ENCODE measurements at regions not wholly inside any gene's neighbourhood (a gene's known extent, or its start where the extent isn't known, plus 50 kb on each side); places are given as distances from the start of the nearest gene placed in this dataset.

- ChIA-PET POLR2A (no interaction called here), CTCF (ENCODE audit: unreplicated experiment) (interaction anchor here (0.8 kb wide), 1 partner anchor 9 kb away, joined by 3 read pairs; no protein-coding TSS in a partner anchor)
- H3K9me2 ChIP-seq (ENCODE audit: insufficient read depth, low read length) = no peaks in the 10 kb centered on the region
- H3K27ac ChIP-seq (ENCODE audit: low read depth, low read length, poor library complexity, severe bottlenecking) = no peak overlapping the region
- no peak overlapping the region for H3K4me2 ChIP-seq (ENCODE audit: low read length)
- H3K4me3 ChIP-seq (ENCODE audit: low read depth, low read length, poor library complexity, severe bottlenecking) = no peak overlapping the region
- no peaks in the 10 kb centered on the region for H3K36me3 ChIP-seq (ENCODE audit: insufficient read depth, low read length)
- BruUV-seq (replicated peaks) = no TSS peak
- peaks cover 13% of the 10 kb centered on the region for H3K4me1 ChIP-seq (ENCODE audit: insufficient read depth, low read length, poor library complexity, severe bottlenecking)
- DNase-seq (ENCODE audit: low spot score) = no peak
- no peak overlapping the region for H2AFZ ChIP-seq (ENCODE audit: low read length)
- H3K9me3 ChIP-seq (ENCODE audit: low read length) = no peaks in the 10 kb centered on the region
- intact Hi-C loops (cut with micrococcal nuclease; ENCODE audit: unreplicated experiment) = no loop called here
- no peaks in the 10 kb centered on the region for H3K79me2 ChIP-seq (ENCODE audit: insufficient read depth, low read depth, low read length)
- H4K20me1 ChIP-seq (ENCODE audit: insufficient read depth, low read length) = no peaks in the 10 kb centered on the region
- TF ChIP-seq EZH2phosphoT487 (IDR thresholded peaks at IDR 0.05; ENCODE audit: borderline replicate concordance, low read depth, low read length) (no peak), CTCF (conservative IDR thresholded peaks at IDR 0.05; ENCODE audit: low read length) (no peak)
These were observed 287.4 kb downstream of the UACA start for GRCh38 chr15:70475921-70476320.

- H3K4me2 ChIP-seq (ENCODE audit: low read length) = no peak overlapping the region
- no peak overlapping the region for H2AFZ ChIP-seq (ENCODE audit: low read length)
- BruUV-seq (replicated peaks) = no TSS peak
- H3K9me2 ChIP-seq (ENCODE audit: insufficient read depth, low read length) = no peaks in the 10 kb centered on the region
- no peak overlapping the region for H3K4me3 ChIP-seq (ENCODE audit: low read depth, low read length, poor library complexity, severe bottlenecking)
- peaks cover 13% of the 10 kb centered on the region for H3K4me1 ChIP-seq (ENCODE audit: insufficient read depth, low read length, poor library complexity, severe bottlenecking)
- intact Hi-C loops (cut with micrococcal nuclease; ENCODE audit: unreplicated experiment) = no loop called here
- no peak for TF ChIP-seq CTCF (conservative IDR thresholded peaks at IDR 0.05; ENCODE audit: low read length)
- TF ChIP-seq EZH2phosphoT487 (IDR thresholded peaks at IDR 0.05; ENCODE audit: borderline replicate concordance, low read depth, low read length) = no peak
- ChIA-PET POLR2A (no interaction called here), CTCF (ENCODE audit: unreplicated experiment) (interaction anchor here (0.5 to 0.8 kb wide), 2 partner anchors 8 kb away, joined by 3 read pairs; no protein-coding TSS in a partner anchor)
- H3K9me3 ChIP-seq (ENCODE audit: low read length) = no peaks in the 10 kb centered on the region
- H3K79me2 ChIP-seq (ENCODE audit: insufficient read depth, low read depth, low read length) = no peaks in the 10 kb centered on the region
- H3K27ac ChIP-seq (ENCODE audit: low read depth, low read length, poor library complexity, severe bottlenecking) = no peak overlapping the region
- H3K36me3 ChIP-seq (ENCODE audit: insufficient read depth, low read length) = no peaks in the 10 kb centered on the region
- DNase-seq (ENCODE audit: low spot score) = no peak
- no peaks in the 10 kb centered on the region for H4K20me1 ChIP-seq (ENCODE audit: insufficient read depth, low read length)
These were observed 288.0 kb downstream of the UACA start for GRCh38 chr15:70475407-70475781.

- H3K9me3 ChIP-seq (ENCODE audit: low read length) = no peaks in the 10 kb centered on the region
- ChIA-PET CTCF (ENCODE audit: unreplicated experiment) (interaction anchor here (0.5 kb wide), 1 partner anchor 8 kb away, joined by 3 read pairs; no protein-coding TSS in a partner anchor), POLR2A (no interaction called here)
- H3K36me3 ChIP-seq (ENCODE audit: insufficient read depth, low read length) = no peaks in the 10 kb centered on the region
- H3K9me2 ChIP-seq (ENCODE audit: insufficient read depth, low read length) = no peaks in the 10 kb centered on the region
- no peak for TF ChIP-seq EZH2phosphoT487 (IDR thresholded peaks at IDR 0.05; ENCODE audit: borderline replicate concordance, low read depth, low read length)
- H3K4me2 ChIP-seq (ENCODE audit: low read length) = no peak overlapping the region
- no peak overlapping the region for H3K27ac ChIP-seq (ENCODE audit: low read depth, low read length, poor library complexity, severe bottlenecking)
- H3K4me1 ChIP-seq (ENCODE audit: insufficient read depth, low read length, poor library complexity, severe bottlenecking) = peaks cover 13% of the 10 kb centered on the region
- H3K4me3 ChIP-seq (ENCODE audit: low read depth, low read length, poor library complexity, severe bottlenecking) = no peak overlapping the region
- no peak overlapping the region for H2AFZ ChIP-seq (ENCODE audit: low read length)
- BruUV-seq (replicated peaks) = no TSS peak
- H4K20me1 ChIP-seq (ENCODE audit: insufficient read depth, low read length) = no peaks in the 10 kb centered on the region
- H3K79me2 ChIP-seq (ENCODE audit: insufficient read depth, low read depth, low read length) = no peaks in the 10 kb centered on the region
- intact Hi-C loops (cut with micrococcal nuclease; ENCODE audit: unreplicated experiment) = no loop called here
- no peak for DNase-seq (ENCODE audit: low spot score)
These were observed 288.6 kb downstream of the UACA start for GRCh38 chr15:70474471-70475406.

Measured in OCI-LY7 (cell line).